ENCODE measurements at regions not wholly inside any gene's neighbourhood (a gene's known extent, or its start where the extent isn't known, plus 50 kb on each side); places are given as distances from the start of the nearest gene placed in this dataset.

DNA sequence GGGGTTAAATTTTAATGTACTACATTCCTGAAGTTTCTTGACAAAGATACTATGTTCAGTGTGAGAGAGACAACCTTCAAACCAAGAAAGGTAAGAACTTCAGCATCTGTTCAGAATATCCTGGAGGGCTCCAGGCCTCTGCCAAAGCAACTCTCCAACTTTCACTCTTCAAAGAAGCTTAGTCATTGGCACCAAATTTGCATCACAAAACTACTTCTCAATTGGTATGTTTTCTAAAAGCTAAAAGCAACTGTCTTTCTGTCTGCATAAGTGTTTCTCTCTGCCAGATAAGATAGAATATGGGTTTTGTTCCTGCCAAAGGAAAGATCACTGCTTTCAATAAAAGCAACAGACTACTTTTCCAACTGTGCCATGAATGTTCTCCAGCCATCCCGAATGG is 187.4 kb downstream of the SUCLA2 start:
- no peaks in the 10 kb centered on the region for H3K4me1 ChIP-seq (ENCODE audit: control insufficient read depth in 4 of 4, insufficient read depth in 4 of 4, low read length in 3 of 4)
- no peaks in the 10 kb centered on the region for H3K36me3 ChIP-seq (ENCODE audit: control insufficient read depth in 4 of 4, insufficient read depth in 3 of 4, low read depth in 1 of 4, low read length in 3 of 4)
- no peak for DNase-seq (ENCODE audit: low spot score)
- H3K4me3 ChIP-seq (ENCODE audit: low read depth in 1 of 3, low read length in 3 of 3): no peak overlapping the region
- H3K27me3 ChIP-seq (ENCODE audit: control insufficient read depth in 4 of 4, insufficient read depth in 4 of 4, low read length in 3 of 4): no peaks in the 10 kb centered on the region
- WGBS: 86% methylated on average over 1 of the region's 1 CpG
- TF ChIP-seq HNF4G (IDR thresholded peaks at IDR 0.05) (no peak), TAF1 (conservative IDR thresholded peaks at IDR 0.05) (no peak), GABPA (IDR thresholded peaks at IDR 0.05 in 1 of 2, conservative IDR thresholded peaks at IDR 0.05 in 1 of 2) (no peak), RXRA (IDR thresholded peaks at IDR 0.05) (no peak), RAD21 (IDR thresholded peaks at IDR 0.05) (no peak), JUND (IDR thresholded peaks at IDR 0.05) (no peak), SP1 (IDR thresholded peaks at IDR 0.05) (no peak), YY1 (IDR thresholded peaks at IDR 0.05) (no peak), EGR1 (IDR thresholded peaks at IDR 0.05; ENCODE audit: low read depth in 2 of 2) (no peak), NR2F2 (IDR thresholded peaks at IDR 0.05) (no peak)
- TF ChIP-seq, protein P1, sequence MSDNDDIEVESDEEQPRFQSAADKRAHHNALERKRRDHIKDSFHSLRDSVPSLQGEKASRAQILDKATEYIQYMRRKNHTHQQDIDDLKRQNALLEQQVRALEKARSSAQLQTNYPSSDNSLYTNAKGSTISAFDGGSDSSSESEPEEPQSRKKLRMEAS (IDR thresholded peaks at IDR 0.05): no peak
- TF ChIP-seq, protein P2, sequence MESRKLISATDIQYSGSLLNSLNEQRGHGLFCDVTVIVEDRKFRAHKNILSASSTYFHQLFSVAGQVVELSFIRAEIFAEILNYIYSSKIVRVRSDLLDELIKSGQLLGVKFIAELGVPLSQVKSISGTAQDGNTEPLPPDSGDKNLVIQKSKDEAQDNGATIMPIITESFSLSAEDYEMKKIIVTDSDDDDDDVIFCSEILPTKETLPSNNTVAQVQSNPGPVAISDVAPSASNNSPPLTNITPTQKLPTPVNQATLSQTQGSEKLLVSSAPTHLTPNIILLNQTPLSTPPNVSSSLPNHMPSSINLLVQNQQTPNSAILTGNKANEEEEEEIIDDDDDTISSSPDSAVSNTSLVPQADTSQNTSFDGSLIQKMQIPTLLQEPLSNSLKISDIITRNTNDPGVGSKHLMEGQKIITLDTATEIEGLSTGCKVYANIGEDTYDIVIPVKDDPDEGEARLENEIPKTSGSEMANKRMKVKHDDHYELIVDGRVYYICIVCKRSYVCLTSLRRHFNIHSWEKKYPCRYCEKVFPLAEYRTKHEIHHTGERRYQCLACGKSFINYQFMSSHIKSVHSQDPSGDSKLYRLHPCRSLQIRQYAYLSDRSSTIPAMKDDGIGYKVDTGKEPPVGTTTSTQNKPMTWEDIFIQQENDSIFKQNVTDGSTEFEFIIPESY (IDR thresholded peaks at IDR 0.05): no peak
- TF ChIP-seq, protein P3, sequence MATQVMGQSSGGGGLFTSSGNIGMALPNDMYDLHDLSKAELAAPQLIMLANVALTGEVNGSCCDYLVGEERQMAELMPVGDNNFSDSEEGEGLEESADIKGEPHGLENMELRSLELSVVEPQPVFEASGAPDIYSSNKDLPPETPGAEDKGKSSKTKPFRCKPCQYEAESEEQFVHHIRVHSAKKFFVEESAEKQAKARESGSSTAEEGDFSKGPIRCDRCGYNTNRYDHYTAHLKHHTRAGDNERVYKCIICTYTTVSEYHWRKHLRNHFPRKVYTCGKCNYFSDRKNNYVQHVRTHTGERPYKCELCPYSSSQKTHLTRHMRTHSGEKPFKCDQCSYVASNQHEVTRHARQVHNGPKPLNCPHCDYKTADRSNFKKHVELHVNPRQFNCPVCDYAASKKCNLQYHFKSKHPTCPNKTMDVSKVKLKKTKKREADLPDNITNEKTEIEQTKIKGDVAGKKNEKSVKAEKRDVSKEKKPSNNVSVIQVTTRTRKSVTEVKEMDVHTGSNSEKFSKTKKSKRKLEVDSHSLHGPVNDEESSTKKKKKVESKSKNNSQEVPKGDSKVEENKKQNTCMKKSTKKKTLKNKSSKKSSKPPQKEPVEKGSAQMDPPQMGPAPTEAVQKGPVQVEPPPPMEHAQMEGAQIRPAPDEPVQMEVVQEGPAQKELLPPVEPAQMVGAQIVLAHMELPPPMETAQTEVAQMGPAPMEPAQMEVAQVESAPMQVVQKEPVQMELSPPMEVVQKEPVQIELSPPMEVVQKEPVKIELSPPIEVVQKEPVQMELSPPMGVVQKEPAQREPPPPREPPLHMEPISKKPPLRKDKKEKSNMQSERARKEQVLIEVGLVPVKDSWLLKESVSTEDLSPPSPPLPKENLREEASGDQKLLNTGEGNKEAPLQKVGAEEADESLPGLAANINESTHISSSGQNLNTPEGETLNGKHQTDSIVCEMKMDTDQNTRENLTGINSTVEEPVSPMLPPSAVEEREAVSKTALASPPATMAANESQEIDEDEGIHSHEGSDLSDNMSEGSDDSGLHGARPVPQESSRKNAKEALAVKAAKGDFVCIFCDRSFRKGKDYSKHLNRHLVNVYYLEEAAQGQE (IDR thresholded peaks at IDR 0.05): no peak
- no peak overlapping the region for H3K27ac ChIP-seq (ENCODE audit: low read depth in 1 of 2, low read length in 2 of 2)
- no peaks in the 10 kb centered on the region for H3K9me3 ChIP-seq (ENCODE audit: control insufficient read depth in 4 of 4, low read length in 3 of 4)
- H3K9ac ChIP-seq (ENCODE audit: low read depth in 1 of 2, low read length in 2 of 2): no peak overlapping the region

DNA sequence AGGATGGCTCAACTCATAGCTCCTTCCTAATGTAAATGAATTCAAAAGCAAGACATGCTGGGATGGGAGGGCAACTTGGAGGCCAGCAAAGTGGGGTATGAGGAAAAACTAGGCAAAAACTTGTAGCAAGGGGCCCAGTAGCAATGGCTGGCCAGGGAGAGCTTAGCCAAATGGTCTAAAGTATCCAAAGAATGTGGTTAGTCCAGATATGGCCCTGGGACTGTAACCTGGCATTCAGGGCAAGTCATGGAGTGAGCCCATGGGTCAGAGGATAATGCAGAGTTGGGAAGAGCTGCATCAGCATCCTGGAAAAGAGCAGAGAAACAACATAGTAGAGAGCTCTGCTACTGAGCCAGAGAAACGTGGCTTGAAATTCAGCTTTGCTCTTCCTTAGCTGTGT is 191.7 kb downstream of the SUCLA2 start:
- TF ChIP-seq FOXA2 (IDR thresholded peaks at IDR 0.05): no peak
- no peak for TF ChIP-seq RXRA (IDR thresholded peaks at IDR 0.05)
- no peak for TF ChIP-seq HNF4A (conservative IDR thresholded peaks at IDR 0.05)
- no peak for TF ChIP-seq GABPA (IDR thresholded peaks at IDR 0.05 in 1 of 2, conservative IDR thresholded peaks at IDR 0.05 in 1 of 2)
- TF ChIP-seq YY1 (IDR thresholded peaks at IDR 0.05): no peak
- TF ChIP-seq, protein P4, sequence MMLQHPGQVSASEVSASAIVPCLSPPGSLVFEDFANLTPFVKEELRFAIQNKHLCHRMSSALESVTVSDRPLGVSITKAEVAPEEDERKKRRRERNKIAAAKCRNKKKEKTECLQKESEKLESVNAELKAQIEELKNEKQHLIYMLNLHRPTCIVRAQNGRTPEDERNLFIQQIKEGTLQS (IDR thresholded peaks at IDR 0.05): no peak
- no peak for TF ChIP-seq RAD21 (IDR thresholded peaks at IDR 0.05)
- TF ChIP-seq JUND (IDR thresholded peaks at IDR 0.05): no peak
- TF ChIP-seq EGR1 (IDR thresholded peaks at IDR 0.05; ENCODE audit: low read depth in 2 of 2): no peak
- TF ChIP-seq, protein P1 (IDR thresholded peaks at IDR 0.05): no peak
- TF ChIP-seq, protein P3 (IDR thresholded peaks at IDR 0.05): no peak
- TF ChIP-seq SP1 (IDR thresholded peaks at IDR 0.05): no peak
- no peak for TF ChIP-seq NR2F2 (IDR thresholded peaks at IDR 0.05)
- no peak for TF ChIP-seq TAF1 (conservative IDR thresholded peaks at IDR 0.05)
- no peak for TF ChIP-seq FOXA1 (IDR thresholded peaks at IDR 0.05)
- TF ChIP-seq, protein P2 (IDR thresholded peaks at IDR 0.05): no peak
- TF ChIP-seq, protein P5, sequence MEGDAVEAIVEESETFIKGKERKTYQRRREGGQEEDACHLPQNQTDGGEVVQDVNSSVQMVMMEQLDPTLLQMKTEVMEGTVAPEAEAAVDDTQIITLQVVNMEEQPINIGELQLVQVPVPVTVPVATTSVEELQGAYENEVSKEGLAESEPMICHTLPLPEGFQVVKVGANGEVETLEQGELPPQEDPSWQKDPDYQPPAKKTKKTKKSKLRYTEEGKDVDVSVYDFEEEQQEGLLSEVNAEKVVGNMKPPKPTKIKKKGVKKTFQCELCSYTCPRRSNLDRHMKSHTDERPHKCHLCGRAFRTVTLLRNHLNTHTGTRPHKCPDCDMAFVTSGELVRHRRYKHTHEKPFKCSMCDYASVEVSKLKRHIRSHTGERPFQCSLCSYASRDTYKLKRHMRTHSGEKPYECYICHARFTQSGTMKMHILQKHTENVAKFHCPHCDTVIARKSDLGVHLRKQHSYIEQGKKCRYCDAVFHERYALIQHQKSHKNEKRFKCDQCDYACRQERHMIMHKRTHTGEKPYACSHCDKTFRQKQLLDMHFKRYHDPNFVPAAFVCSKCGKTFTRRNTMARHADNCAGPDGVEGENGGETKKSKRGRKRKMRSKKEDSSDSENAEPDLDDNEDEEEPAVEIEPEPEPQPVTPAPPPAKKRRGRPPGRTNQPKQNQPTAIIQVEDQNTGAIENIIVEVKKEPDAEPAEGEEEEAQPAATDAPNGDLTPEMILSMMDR (IDR thresholded peaks at IDR 0.05; ENCODE audit: low read depth, low read length, missing input control): no peak
- no peak overlapping the region for H3K27ac ChIP-seq (ENCODE audit: low read depth in 1 of 2, low read length in 2 of 2)
- WGBS: 73% methylated on average over 1 of the region's 1 CpG

More for the DNA sequence above, 191.7 kb downstream of the SUCLA2 start:
- H3K27me3 ChIP-seq (ENCODE audit: control insufficient read depth in 4 of 4, insufficient read depth in 4 of 4, low read length in 3 of 4): no peaks in the 10 kb centered on the region
- no peaks in the 10 kb centered on the region for H3K9me3 ChIP-seq (ENCODE audit: control insufficient read depth in 4 of 4, low read length in 3 of 4)
- no peak for DNase-seq (ENCODE audit: low spot score)
- no peak overlapping the region for H3K4me3 ChIP-seq (ENCODE audit: low read depth in 1 of 3, low read length in 3 of 3)
- no peaks in the 10 kb centered on the region for H3K36me3 ChIP-seq (ENCODE audit: control insufficient read depth in 4 of 4, insufficient read depth in 3 of 4, low read depth in 1 of 4, low read length in 3 of 4)
- H3K4me1 ChIP-seq (ENCODE audit: control insufficient read depth in 4 of 4, insufficient read depth in 4 of 4, low read length in 3 of 4): no peaks in the 10 kb centered on the region
- H3K9ac ChIP-seq (ENCODE audit: low read depth in 1 of 2, low read length in 2 of 2): no peak overlapping the region
